Activated naive CD8-positive, alpha-beta T cell treated with anti-CD3 and anti-CD28 coated beads, Interleukin-2, amount 10 ng/mL, durations not matched to agents 7 days and 5 days (primary cell): ENCODE measurements at regions not wholly inside any gene's neighbourhood (a gene's known extent, or its start where the extent isn't known, plus 50 kb on each side); places are given as distances from the start of the nearest gene placed in this dataset.

Experiments
- ATAC-seq: fragments of 150-1000 bp; cut with Tn5 transposase; one replicate; pipeline ENCODE4 v1.10.0; 2021; ENCODE audit warnings: low read depth, moderate library complexity
- POLR2A ChIA-PET: fragments of 350-600 bp; sonication (Branson Sonifier 250); formaldehyde crosslinking; loops from one replicate; lab custom pipeline; 2021; ENCODE audit warnings: antibody characterized with exemption; lab: Charles Lee
- DNase-seq: peaks from one replicate; pipeline ENCODE4 v3.0.0; 2021
- H3K27ac Mint-ChIP-seq: one replicate; pipeline ENCODE4 v1.8.0; 2022; ENCODE audit warnings: mild to moderate bottlenecking, mixed read lengths
- H3K27me3 Mint-ChIP-seq: one replicate; pipeline ENCODE4 v1.8.0; 2022; ENCODE audit warnings: mild to moderate bottlenecking, moderate library complexity, mixed read lengths
- H3K36me3 Mint-ChIP-seq: one replicate; pipeline ENCODE4 v1.8.0; 2021; ENCODE audit warnings: mild to moderate bottlenecking, mixed read lengths
- H3K4me1 Mint-ChIP-seq: one replicate; pipeline ENCODE4 v1.8.0; 2021; ENCODE audit warnings: mixed read lengths
- H3K4me3 Mint-ChIP-seq: one replicate; pipeline ENCODE4 v1.8.0; 2022; ENCODE audit warnings: mild to moderate bottlenecking, moderate library complexity, mixed read lengths
- H3K9me3 Mint-ChIP-seq: one replicate; pipeline ENCODE4 v1.8.0; 2021; ENCODE audit warnings: mixed read lengths

- Mint-ChIP-seq H3K27ac (no peak overlapping the region), H3K27me3 (no peaks in the 10 kb centered on the region), H3K9me3 (peaks cover 5% of the 10 kb centered on the region), H3K4me3 (no peak overlapping the region), H3K4me1 (peaks cover 6% of the 10 kb centered on the region), H3K36me3 (no peaks in the 10 kb centered on the region)
- POLR2A ChIA-PET, result no interaction called here
- no peak for DNase-seq
- no peak for ATAC-seq
Observed at GRCh38 chr10:47101196-47101595, 190.0 kb downstream of the PTPN20 start.

- Mint-ChIP-seq H3K27me3 (no peaks in the 10 kb centered on the region), H3K4me1 (peaks cover 6% of the 10 kb centered on the region), H3K9me3 (peaks cover 5% of the 10 kb centered on the region), H3K36me3 (no peaks in the 10 kb centered on the region), H3K4me3 (no peak overlapping the region), H3K27ac (no peak overlapping the region)
- ATAC-seq, result no peak
- POLR2A ChIA-PET, result no interaction called here
- no peak for DNase-seq
Observed at GRCh38 chr10:47101807-47102206, 190.6 kb downstream of the PTPN20 start.

GRCh38 chr10:47104151-47104605, 192.9 kb downstream of the PTPN20 start:
- Mint-ChIP-seq H3K27ac (no peak overlapping the region), H3K4me1 (peaks cover 6% of the 10 kb centered on the region), H3K36me3 (no peaks in the 10 kb centered on the region), H3K27me3 (no peaks in the 10 kb centered on the region), H3K4me3 (no peak overlapping the region), H3K9me3 (peaks cover 5% of the 10 kb centered on the region)
- DNase-seq, result no peak
- ATAC-seq, result no peak
- POLR2A ChIA-PET, result interaction anchor here (0.8 kb wide), 1 partner anchor 25 kb away, joined by 3 read pairs; no protein-coding TSS in a partner anchor

DNA sequence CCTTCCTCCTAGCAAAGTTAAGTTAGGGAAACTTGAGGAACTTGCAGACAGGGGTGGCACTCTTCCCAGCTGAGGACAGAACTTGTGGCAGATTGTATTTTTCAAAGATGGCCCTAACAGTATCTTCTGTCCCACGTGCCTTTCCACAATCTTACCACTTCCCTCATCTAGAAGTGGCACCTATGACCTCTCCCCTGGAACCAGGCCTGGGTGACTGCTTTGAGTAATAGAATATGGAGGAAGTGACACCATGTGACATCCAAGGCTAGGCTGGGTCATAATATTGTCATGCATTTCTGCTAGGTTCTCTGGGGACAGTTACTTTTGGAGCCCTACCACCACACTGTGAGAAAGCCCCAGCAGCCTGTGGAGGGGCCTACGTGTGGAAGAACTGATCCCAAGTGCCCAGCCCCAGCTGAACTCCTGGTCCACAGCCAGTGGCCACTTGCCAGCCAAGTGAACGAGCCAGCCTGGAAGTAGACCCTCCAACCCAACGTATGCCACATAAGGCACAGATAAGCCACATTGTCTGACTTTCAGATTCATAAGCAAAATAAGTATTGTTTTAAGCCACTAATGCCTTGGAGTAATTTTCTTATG, 193.7 kb downstream of the PTPN20 start:
- Mint-ChIP-seq H3K27ac (no peak overlapping the region), H3K27me3 (no peaks in the 10 kb centered on the region), H3K4me3 (no peak overlapping the region), H3K4me1 (peaks cover 6% of the 10 kb centered on the region), H3K36me3 (no peaks in the 10 kb centered on the region), H3K9me3 (peaks cover 5% of the 10 kb centered on the region)
- POLR2A ChIA-PET, result no interaction called here
- DNase-seq, result no peak
- ATAC-seq, result peak; percentile 68

- POLR2A ChIA-PET, result no interaction called here
- no peak overlapping the region for H3K27ac Mint-ChIP-seq
- DNase-seq, result no peak
- no peak overlapping the region for H3K4me3 Mint-ChIP-seq
- H3K36me3 Mint-ChIP-seq, result no peaks in the 10 kb centered on the region
- no peak for ATAC-seq
- no peaks in the 10 kb centered on the region for H3K27me3 Mint-ChIP-seq
- H3K9me3 Mint-ChIP-seq, result peaks cover 3% of the 10 kb centered on the region
- peaks cover 10% of the 10 kb centered on the region for H3K4me1 Mint-ChIP-seq
Observed at GRCh38 chr10:47107007-47107747, 192.8 kb upstream of the GDF10 start.

DNA sequence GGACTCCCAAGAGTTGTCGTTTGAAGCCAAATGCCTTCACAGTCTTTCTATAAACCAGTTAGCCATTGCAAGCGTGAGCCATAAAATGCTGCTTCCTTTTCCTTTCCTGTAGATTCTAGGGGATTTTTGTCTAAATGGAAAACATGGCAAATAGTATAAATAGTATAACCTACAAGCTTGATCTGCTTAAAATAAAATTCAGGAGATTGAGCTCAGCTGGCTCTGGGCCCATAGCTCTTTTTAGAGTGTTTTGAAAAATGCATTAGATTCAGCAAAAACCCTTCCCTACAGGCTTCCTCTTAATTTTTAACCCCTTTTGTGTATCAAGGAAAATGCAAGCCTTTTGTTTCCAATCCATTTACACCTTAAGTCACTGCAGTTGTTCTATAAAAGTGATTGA, 190.1 kb upstream of the GDF10 start:
- Mint-ChIP-seq H3K36me3 (no peaks in the 10 kb centered on the region), H3K27me3 (no peaks in the 10 kb centered on the region), H3K9me3 (no peaks in the 10 kb centered on the region), H3K4me3 (no peak overlapping the region), H3K27ac (no peak overlapping the region), H3K4me1 (peaks cover 8% of the 10 kb centered on the region)
- DNase-seq, result no peak
- POLR2A ChIA-PET, result no interaction called here
- ATAC-seq, result no peak

DNA sequence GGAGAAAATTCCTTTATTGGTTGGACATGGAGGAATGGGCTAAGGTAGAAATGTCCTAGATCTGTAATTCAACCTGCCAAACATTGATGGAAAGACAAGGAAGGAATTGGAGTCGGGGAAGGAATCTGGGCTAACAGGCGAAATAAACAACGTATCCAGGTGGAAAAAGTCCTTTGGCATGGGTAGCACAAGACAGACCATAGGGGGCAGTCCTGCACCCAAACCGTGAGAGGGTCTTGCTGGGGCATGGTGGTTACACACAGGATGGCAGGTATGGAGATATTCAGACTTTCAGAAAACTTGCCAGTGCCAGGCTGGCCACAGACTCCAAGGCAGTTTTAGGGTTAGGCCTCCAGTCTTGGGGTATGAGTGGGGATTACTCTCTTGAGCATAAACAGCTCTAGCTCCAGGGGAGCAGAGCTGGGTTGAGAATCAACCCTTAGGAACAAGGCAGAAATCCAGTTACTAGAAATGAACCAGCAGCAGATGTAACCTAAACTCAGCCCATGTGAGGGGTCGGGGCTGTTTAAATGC, 188.6 kb upstream of the GDF10 start:
- H3K27ac Mint-ChIP-seq, result no peak overlapping the region
- H3K4me3 Mint-ChIP-seq, result no peak overlapping the region
- POLR2A ChIA-PET, result no interaction called here
- no peaks in the 10 kb centered on the region for H3K27me3 Mint-ChIP-seq
- H3K36me3 Mint-ChIP-seq, result no peaks in the 10 kb centered on the region
- DNase-seq (no peak), ATAC-seq (no peak)
- no peaks in the 10 kb centered on the region for H3K9me3 Mint-ChIP-seq
- H3K4me1 Mint-ChIP-seq, result peaks cover 4% of the 10 kb centered on the region

DNA sequence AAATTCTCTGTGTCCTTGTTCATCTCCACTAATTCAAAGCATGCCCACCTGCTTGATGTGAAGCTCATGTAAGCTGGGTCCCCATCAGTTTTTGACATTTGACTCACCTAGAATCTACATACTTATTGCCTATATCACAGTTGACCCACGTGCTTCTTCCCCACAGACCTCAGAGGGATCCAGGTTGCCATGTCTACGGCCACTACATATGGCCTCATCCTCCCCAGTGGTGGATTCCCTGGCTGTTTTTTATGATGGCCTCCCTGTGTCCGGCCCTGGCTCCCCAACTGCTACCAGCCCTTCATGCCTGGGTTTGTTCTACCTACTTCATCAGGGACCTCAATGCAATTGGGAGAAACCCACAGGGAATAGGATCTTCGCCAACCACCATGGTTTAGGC, 187.4 kb upstream of the GDF10 start:
- no peak overlapping the region for H3K4me3 Mint-ChIP-seq
- no peak overlapping the region for H3K27ac Mint-ChIP-seq
- POLR2A ChIA-PET, result no interaction called here
- no peak for ATAC-seq
- H3K36me3 Mint-ChIP-seq, result no peaks in the 10 kb centered on the region
- H3K27me3 Mint-ChIP-seq, result no peaks in the 10 kb centered on the region
- H3K4me1 Mint-ChIP-seq, result peaks cover 4% of the 10 kb centered on the region
- no peaks in the 10 kb centered on the region for H3K9me3 Mint-ChIP-seq
- DNase-seq, result no peak

DNA sequence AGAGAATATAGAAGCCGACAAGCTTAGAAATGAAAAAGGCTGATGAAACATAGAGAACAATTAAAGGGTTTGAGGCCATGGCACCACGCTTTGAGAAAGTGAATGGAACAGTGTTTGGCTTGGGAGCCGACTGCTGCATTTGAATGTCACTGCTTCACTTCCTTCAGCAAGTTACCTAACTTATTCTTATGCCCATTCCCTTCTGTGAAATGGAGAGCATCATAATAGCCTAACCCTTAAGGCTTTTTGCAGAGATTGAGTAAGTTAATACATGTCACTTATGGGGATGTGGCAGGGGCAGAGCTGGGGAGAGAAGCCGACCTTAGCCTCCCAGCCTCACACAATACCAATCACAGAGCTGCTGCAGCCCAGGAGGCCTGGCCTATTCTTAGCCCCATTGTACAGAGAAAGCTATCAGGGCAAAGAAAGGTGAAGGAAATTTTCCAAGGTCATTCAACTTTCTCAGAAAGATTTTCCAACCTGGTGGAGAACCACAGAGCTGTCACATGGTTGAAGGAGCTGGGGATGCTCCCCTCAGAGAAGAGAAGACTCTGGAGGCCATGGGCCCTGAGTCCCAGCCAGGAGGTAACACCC, 186.0 kb upstream of the GDF10 start:
- Mint-ChIP-seq H3K27ac (no peak overlapping the region), H3K27me3 (peaks cover 3% of the 10 kb centered on the region), H3K4me3 (no peak overlapping the region), H3K4me1 (peaks cover 4% of the 10 kb centered on the region), H3K9me3 (no peaks in the 10 kb centered on the region), H3K36me3 (no peaks in the 10 kb centered on the region)
- ATAC-seq (no peak), DNase-seq (no peak)
- POLR2A ChIA-PET, result no interaction called here

DNA sequence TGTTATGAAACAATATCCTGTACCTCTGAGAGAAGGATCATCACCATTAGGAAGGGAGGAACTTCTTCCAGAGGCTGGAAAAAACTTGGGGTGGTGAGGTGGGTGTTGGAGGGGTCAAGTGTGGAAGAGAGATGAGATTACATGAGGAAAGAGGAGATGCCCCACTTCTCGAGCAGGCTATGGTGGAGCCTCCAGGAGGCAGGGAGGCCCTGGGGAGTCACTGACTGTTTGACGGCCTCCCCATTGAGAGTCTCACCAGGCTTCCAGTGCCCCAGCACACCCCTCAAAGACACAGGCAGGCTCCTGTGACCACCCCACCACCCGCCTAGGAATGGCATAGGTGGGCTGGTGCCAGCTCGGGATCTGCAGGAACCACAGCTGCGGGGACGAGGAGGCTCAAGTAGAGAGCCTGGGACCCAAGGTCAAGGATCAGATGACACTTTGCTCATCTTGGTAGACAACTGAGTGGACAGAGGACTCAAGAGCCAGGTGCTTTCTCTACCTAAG, 185.3 kb upstream of the GDF10 start:
- Mint-ChIP-seq H3K9me3 (no peaks in the 10 kb centered on the region), H3K27me3 (peaks cover 4% of the 10 kb centered on the region), H3K4me1 (peaks cover 4% of the 10 kb centered on the region), H3K36me3 (no peaks in the 10 kb centered on the region), H3K27ac (no peak overlapping the region), H3K4me3 (no peak overlapping the region)
- ATAC-seq (no peak), DNase-seq (no peak)
- POLR2A ChIA-PET, result no interaction called here

- Mint-ChIP-seq H3K27me3 (peaks cover 6% of the 10 kb centered on the region), H3K27ac (no peak overlapping the region), H3K4me3 (no peak overlapping the region), H3K36me3 (no peaks in the 10 kb centered on the region), H3K9me3 (no peaks in the 10 kb centered on the region), H3K4me1 (peaks cover 4% of the 10 kb centered on the region)
- DNase-seq (no peak), ATAC-seq (no peak)
- POLR2A ChIA-PET, result no interaction called here
Observed at GRCh38 chr10:47115322-47115721, 184.7 kb upstream of the GDF10 start.

- H3K27me3 Mint-ChIP-seq, result peaks cover 6% of the 10 kb centered on the region
- H3K4me1 Mint-ChIP-seq, result peaks cover under 1% of the 10 kb centered on the region
- POLR2A ChIA-PET, result no interaction called here
- H3K36me3 Mint-ChIP-seq, result no peaks in the 10 kb centered on the region
- no peak overlapping the region for H3K27ac Mint-ChIP-seq
- ATAC-seq (no peak), DNase-seq (no peak)
- no peaks in the 10 kb centered on the region for H3K9me3 Mint-ChIP-seq
- H3K4me3 Mint-ChIP-seq, result no peak overlapping the region
Observed at GRCh38 chr10:47116445-47116844, 183.6 kb upstream of the GDF10 start.

DNA sequence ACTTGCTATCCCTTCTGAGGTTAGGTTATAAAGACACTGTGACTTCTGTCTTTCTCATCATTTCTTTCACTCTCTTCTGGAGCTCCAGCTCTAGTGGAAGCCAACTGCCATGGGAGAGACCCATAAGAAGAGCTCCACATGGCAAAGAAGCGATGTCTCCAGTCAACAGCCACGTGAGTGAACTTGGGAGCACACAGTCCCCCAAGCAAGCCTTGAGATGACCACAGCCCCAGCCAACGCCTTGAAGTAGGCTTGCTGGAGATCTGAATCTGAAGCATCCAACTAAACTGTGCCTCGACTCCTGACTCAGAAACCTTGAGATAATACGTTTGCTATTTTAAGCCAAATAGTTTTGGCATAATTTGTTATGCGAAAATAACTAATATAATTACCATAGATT, 181.7 kb upstream of the GDF10 start:
- peaks cover 6% of the 10 kb centered on the region for H3K27me3 Mint-ChIP-seq
- H3K4me1 Mint-ChIP-seq, result no peaks in the 10 kb centered on the region
- no peak for ATAC-seq
- H3K4me3 Mint-ChIP-seq, result no peak overlapping the region
- no peak overlapping the region for H3K27ac Mint-ChIP-seq
- no peaks in the 10 kb centered on the region for H3K9me3 Mint-ChIP-seq
- POLR2A ChIA-PET, result no interaction called here
- no peak for DNase-seq
- no peaks in the 10 kb centered on the region for H3K36me3 Mint-ChIP-seq
